Neural cell (in vitro differentiated cells): ENCODE measurements at regions not wholly inside any gene's neighbourhood (a gene's known extent, or its start where the extent isn't known, plus 50 kb on each side); places are given as distances from the start of the nearest gene placed in this dataset.
A peak's percentile ranks its signal among the peaks of the same experiment; 100 is the strongest.

Source experiments
- CTCF ChIP-seq: fragments of 450-650 bp; IDR thresholded peaks from 2 replicates; pipeline ENCODE4 v1.5.1; 2014; ENCODE audit warnings: antibody characterized with exemption, mild to moderate bottlenecking, moderate library complexity; ENCODE audit not compliant: poor library complexity, severe bottlenecking
- RAD21 ChIP-seq: fragments of 450-650 bp; conservative IDR thresholded peaks from 2 replicates; pipeline ENCODE4 v1.6.1; 2014; ENCODE audit warnings: antibody characterized with exemption, mild to moderate bottlenecking, moderate library complexity
- REST ChIP-seq: IDR thresholded peaks from 2 replicates; pipeline ENCODE4 v1.6.1; 2012; ENCODE audit warnings: borderline replicate concordance
- TAF1 ChIP-seq: IDR thresholded peaks from 2 replicates; pipeline ENCODE4 v1.6.1; 2012; ENCODE audit warnings: low read depth

GRCh38 chr16:80427795-80428194 is 113.0 kb upstream of the DYNLRB2 start:
- TF ChIP-seq CTCF (no peak), REST (peak; percentile 23), RAD21 (no peak), TAF1 (no peak)
